NOMO-1 (cell line): ENCODE measurements at regions not wholly inside any gene's neighbourhood (a gene's known extent, or its start where the extent isn't known, plus 50 kb on each side); places are given as distances from the start of the nearest gene placed in this dataset.

Experiments used
- DNase-seq, 2 experiments: peaks; one replicate each; lab custom pipeline; 2025; ENCODE audit not compliant: unreplicated experiment in 2 of 2; lab: John Stamatoyannopoulos, UW

- no peak for DNase-seq
Measured at GRCh38 chr4:44070843-44071242, 377.8 kb downstream of the KCTD8 start.

GRCh38 chr4:44071959-44072955 is 376.4 kb downstream of the KCTD8 start:
- no peak for DNase-seq

GRCh38 chr4:44086753-44087152 is 361.9 kb downstream of the KCTD8 start:
- DNase-seq, result no peak

GRCh38 chr4:44093390-44093789 is 355.2 kb downstream of the KCTD8 start:
- no peak for DNase-seq

GRCh38 chr4:44098973-44099372 is 349.6 kb downstream of the KCTD8 start:
- no peak for DNase-seq

GRCh38 chr4:44100456-44100855 is 348.2 kb downstream of the KCTD8 start:
- no peak for DNase-seq

- DNase-seq, result no peak
Measured at GRCh38 chr4:44118971-44119680, 329.5 kb downstream of the KCTD8 start.

- no peak for DNase-seq
Measured at GRCh38 chr4:44120646-44121045, 328.0 kb downstream of the KCTD8 start.

- no peak for DNase-seq
Measured at GRCh38 chr4:44121210-44121609, 327.4 kb downstream of the KCTD8 start.
